Left ventricle myocardium superior (tissue), 1 donor: ENCODE measurements at regions not wholly inside any gene's neighbourhood (a gene's known extent, or its start where the extent isn't known, plus 50 kb on each side); places are given as distances from the start of the nearest gene placed in this dataset.

Experiments used
- ATAC-seq: fragments of 200-7000 bp; cut with Tn5 transposase; one replicate; pipeline ENCODE4 v1.9.1; 2020; ENCODE audit warnings: mild to moderate bottlenecking, moderate library complexity
- DNase-seq: peaks from one replicate; pipeline ENCODE4 v3.0.0-alpha.2; 2020
- intact Hi-C: fragments of 100-400 bp; cut with micrococcal nuclease; formaldehyde crosslinking; loops from one replicate; pipeline ENCODE4 v1.11.0; 2022
- donor health status: DM: no; HTN: yes; CAD: no; lungs with severe emphysema.

GRCh38 chr2:173818285-173818684 is 146.9 kb downstream of the SP3 start:
- DNase-seq (no peak), ATAC-seq (no peak)
- intact Hi-C loops = no loop called here

- ATAC-seq = no peak
- intact Hi-C loops = no loop called here
Observed at GRCh38 chr2:173819852-173820251, 145.3 kb downstream of the SP3 start.

GRCh38 chr2:173821451-173821850 is 143.7 kb downstream of the SP3 start:
- intact Hi-C loops = no loop called here
- ATAC-seq = no peak
- no peak for DNase-seq

More at GRCh38 chr2:173819852-173820251, 145.3 kb downstream of the SP3 start:
- DNase-seq = no peak

DNA sequence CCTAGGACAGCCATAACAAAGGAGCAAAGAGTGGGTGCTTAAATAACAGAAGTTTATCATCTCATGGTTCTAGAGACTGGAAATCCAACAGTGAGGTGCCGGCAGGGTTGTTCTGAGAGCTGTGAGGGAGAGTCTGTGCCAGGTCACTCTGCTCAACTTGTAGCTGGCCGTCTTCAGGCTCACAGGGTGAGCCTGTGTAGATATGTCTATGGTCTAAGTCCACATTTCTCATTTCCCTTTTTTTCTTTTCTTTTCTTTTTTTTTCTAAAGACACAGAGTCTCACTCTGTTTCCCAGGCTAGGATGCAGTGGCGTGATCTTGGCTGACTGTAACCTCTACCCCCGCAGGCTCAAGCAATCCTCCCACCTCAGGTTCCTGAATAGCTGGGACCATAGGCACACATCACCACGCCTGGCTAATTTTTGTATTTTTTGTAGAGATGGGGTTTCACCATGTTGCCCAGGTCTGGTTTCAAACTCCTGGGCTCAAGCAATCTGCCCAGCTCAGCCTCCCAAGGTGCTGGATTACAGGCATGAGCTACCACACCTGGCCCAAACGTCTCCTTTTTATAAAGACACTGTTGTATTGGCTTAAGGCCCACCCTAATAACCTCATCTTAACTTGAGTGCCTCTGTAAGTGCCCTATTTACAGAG is 142.2 kb downstream of the SP3 start:
- intact Hi-C loops = no loop called here
- DNase-seq (no peak), ATAC-seq (no peak)

DNA sequence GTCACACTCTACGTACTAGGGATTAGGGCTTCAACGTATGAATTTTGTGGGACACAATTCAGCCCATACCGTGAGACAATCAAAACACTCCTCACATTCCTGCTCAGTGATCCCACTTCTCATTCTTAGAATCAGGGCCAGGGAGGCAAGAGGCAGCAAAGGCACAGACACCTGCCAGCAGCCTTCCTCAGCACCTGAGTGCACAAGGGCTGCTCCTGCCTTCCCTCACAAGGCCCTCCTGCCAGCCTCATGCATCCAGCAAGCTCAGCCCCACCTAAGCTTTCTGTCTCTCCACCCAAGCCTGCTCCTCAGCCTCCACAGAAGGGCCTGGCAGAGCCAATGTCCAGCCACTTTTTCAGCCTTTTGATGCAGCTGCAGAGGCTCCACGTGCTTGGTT is 141.6 kb downstream of the SP3 start:
- intact Hi-C loops = no loop called here
- DNase-seq = no peak
- no peak for ATAC-seq

- DNase-seq (no peak), ATAC-seq (no peak)
- intact Hi-C loops = no loop called here
Observed at GRCh38 chr2:173828189-173829142, 136.7 kb downstream of the SP3 start.

GRCh38 chr2:173829727-173830126 is 135.4 kb downstream of the SP3 start:
- intact Hi-C loops = no loop called here
- no peak for DNase-seq
- no peak for ATAC-seq

- intact Hi-C loops = no loop called here
- ATAC-seq = peak; percentile 67
- no peak for DNase-seq
Observed at GRCh38 chr2:173830170-173830569, 135.0 kb downstream of the SP3 start.

DNA sequence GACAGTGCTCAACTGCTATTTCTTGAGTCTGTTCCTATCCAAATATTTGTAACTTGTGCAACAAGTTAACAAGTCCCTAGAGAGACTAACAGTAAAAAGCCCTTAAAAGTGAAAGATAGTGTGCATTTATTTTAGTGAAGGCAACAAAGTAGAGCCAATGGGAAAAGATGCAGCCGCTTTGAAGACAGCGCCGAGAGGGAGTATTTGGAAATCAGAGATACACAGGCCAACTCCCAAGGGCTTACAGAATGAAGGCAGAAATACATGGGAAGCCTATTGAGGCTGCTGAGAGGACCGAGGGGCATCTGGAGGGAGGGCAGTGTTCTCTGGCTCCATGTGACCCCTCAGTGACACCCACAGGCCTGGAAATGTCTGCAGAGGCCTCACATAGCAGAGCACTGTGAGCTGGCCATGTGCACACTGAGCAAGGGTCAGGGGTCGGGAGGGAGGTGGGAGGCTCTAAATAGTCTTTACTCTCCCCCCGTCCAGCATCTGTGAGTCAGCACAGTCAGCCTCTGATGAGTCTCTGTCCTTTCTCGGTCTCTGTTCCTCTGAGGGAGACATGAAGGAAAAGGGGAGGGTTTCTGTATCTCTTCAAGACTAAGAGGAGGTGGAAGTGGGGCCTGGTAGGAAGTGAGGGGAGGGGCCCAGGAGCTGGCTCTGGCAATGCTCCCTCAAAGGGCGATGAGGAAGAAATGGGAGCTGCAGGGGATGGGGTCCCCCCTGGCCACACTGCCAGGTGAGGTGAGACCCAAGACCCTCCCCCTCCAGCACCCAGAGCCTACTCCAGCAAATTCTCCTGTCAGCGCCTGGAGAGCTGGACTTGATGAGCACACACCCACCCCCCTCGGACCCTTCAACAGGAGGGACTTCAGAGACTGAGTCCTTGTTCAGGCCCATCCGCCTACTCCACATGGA is 133.6 kb downstream of the SP3 start:
- ATAC-seq (peak; percentile 89), DNase-seq (peak; percentile 74)
- intact Hi-C loops = no loop called here

DNA sequence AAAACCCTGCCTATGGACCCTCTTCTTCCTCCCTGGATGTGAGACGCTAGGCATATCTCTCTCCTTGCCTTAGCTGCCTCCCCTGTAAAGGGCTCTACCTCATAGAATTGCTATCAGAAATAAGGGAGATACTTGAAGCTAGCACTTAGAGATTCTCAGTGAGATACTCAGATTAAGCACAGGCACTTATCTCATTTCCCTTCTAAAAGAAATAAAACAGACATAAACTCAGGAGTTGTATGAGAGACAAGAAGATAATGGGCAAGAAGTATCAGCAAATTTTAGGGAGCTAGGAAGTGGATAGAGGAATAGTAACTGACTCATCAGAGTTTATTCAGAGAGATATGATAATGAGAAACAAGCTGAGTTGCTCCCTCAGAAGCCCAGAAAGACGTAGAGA is 131.0 kb downstream of the SP3 start:
- ATAC-seq = no peak
- no peak for DNase-seq
- intact Hi-C loops = no loop called here

DNA sequence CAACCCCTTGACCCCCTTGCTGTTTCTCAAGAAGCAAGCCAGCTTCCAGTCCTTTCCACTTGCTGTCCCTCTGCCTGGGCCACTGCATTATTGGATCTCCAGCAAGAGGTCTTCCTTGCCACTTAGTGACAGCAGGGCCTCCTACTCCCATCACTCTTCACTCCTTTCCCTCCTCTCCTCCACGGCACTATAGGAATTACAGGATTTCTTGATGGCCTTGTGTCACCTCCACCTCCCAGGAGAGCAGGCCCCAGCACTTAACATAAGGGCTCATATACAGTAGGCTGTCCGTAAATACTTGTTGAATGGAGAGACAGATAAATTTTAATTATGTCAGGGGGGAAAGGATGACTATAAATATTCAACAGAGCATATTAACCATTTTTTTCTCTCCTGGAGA is 129.4 kb downstream of the SP3 start:
- no peak for ATAC-seq
- intact Hi-C loops = no loop called here

DNA sequence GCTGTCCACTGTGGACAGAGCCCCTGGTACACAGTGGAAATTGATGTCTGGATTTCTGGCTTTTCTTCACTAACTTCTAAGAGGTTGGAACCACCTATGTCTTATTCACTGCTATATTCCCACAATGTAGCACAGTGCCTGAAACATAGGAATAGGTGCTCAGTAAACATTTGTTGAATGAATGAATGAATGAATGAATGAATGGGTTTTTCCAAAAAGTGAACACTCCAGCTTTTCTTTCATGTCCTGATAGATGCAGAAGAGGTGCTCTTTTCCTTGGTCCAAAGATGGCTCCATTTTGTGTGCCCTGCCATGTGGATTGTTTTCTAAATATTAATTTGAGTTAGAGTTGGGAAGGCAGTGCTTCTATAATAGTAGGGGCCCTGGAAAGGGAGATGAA is 124.1 kb downstream of the SP3 start:
- intact Hi-C loops = no loop called here
- ATAC-seq = no peak
- no peak for DNase-seq

More for the DNA sequence above, 129.4 kb downstream of the SP3 start:
- no peak for DNase-seq

DNA sequence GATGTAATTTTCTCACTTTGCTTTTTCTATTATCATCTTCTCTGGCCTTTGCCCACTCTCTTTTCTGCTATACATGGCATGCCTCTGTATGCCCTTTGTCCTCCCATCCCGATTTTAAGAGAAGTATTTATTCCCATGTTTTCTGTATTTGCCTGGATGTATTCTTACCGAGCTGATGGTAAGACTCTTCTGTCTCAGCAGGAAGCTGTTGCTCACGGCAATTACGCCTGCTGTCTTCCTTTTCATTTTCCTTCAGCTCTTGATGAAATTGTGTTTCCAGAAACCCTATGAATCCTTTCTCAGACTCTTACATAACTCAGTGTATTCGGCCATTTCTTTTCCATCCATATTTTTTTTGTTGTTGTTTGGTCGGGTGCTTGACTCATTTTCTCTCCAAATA is 121.6 kb downstream of the SP3 start:
- intact Hi-C loops = no loop called here
- DNase-seq (no peak), ATAC-seq (no peak)

DNA sequence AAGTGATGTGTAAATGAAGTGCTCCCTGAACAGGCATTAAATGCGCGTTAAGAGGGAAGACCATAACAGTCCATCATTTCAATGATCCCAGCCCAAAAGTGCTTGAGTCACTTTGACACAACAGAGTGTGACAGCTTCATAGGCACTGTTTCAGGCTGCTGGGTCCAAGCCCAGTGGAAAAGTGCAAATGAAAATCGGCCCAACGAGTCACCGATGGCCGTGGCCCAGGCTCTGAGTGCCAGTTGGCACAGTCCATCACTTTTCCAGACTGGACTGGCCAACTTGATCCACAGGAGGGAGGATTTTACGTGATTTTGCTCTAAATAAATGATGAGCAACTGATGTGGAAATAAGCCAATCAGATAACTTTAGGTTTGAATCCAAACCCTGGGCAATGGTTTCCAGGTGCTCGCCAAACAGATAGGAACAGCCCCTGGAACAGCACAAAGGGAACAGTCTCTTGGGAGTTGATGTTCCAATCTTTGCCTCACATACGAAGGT is 114.0 kb downstream of the SP3 start:
- intact Hi-C loops = no loop called here
- ATAC-seq (peak; percentile 85), DNase-seq (peak; percentile 73)

GRCh38 chr2:173854141-173854540 is 111.0 kb downstream of the SP3 start:
- intact Hi-C loops = no loop called here
- ATAC-seq (no peak), DNase-seq (no peak)

DNA sequence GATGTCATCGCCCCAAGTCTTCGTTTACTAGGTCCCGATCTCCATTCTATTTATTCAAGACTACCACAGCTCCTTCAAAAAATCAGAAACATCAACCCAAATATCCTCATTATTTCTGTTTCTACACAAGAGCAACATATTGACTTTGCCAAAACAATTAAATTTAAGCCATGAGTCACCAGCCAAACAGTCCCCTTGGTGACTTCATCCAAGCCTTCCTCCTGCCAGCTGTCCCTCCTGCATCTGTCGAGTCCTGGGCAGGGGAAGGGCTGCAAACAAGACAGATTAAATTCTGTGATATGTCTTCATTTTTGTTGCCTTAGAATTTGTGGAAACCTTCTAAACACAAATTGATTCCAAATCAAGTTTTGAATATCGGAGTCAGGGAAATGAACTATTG is 110.3 kb downstream of the SP3 start:
- intact Hi-C loops = no loop called here
- no peak for DNase-seq
- ATAC-seq = peak; percentile 78

GRCh38 chr2:173855661-173856060 is 109.5 kb downstream of the SP3 start:
- no peak for DNase-seq
- intact Hi-C loops = no loop called here
- no peak for ATAC-seq
